GM12873 (cell line): ENCODE measurements at regions not wholly inside any gene's neighbourhood (a gene's known extent, or its start where the extent isn't known, plus 50 kb on each side); places are given as distances from the start of the nearest gene placed in this dataset.

Source experiments
- CTCF ChIP-seq: IDR thresholded peaks from 2 replicates; pipeline ENCODE4 v1.5.1; 2012; ENCODE audit warnings: low read depth, mild to moderate bottlenecking, moderate library complexity, low read length, control low read depth; ENCODE audit not compliant: insufficient read depth; ENCODE audit errors: missing control alignments

GRCh38 chr1:37399205-37399604 lies 75.2 kb upstream of the ZC3H12A start:
- no peak for TF ChIP-seq CTCF

- no peak for TF ChIP-seq CTCF
Observed at GRCh38 chr1:37399830-37400464, 74.4 kb upstream of the ZC3H12A start.

GRCh38 chr1:37400466-37401225 lies 73.7 kb upstream of the ZC3H12A start:
- no peak for TF ChIP-seq CTCF

- TF ChIP-seq CTCF: no peak
Observed at GRCh38 chr1:37403166-37403565, 71.2 kb upstream of the ZC3H12A start.

GRCh38 chr1:37404711-37405110 lies 69.7 kb upstream of the ZC3H12A start:
- no peak for TF ChIP-seq CTCF

- TF ChIP-seq CTCF: no peak
Observed at GRCh38 chr1:37410105-37410504, 64.3 kb upstream of the ZC3H12A start.

- TF ChIP-seq CTCF: no peak
Observed at GRCh38 chr1:37410815-37411214, 63.6 kb upstream of the ZC3H12A start.
